ENCODE measurements at regions not wholly inside any gene's neighbourhood (a gene's known extent, or its start where the extent isn't known, plus 50 kb on each side); places are given as distances from the start of the nearest gene placed in this dataset.
A peak's percentile ranks its signal among the peaks of the same experiment; 100 is the strongest.

- H3K79me2 ChIP-seq (replicated peaks; ENCODE audit: insufficient read depth) = no peaks in the 10 kb centered on the region
- DNase-seq (ENCODE audit: low spot score) (no peak), ATAC-seq (no peak)
- H2AFZ ChIP-seq = peak overlapping the region; percentile 81; the same call in 1 of the 2 replicates
- Mint-ChIP-seq H3K27ac (no peak overlapping the region), H3K4me1 (peaks cover 18% of the 10 kb centered on the region; the same call in 2 of the 3 replicates), H3K4me3 (no peak overlapping the region), H3K27me3 (ENCODE audit: insufficient read depth, low read depth, poor library complexity) (peaks cover under 1% of the 10 kb centered on the region), H3K36me3 (ENCODE audit: low read depth) (0 out of 3 replicates have a peak, but pooled peaks cover under 1% of the 10 kb centered on the region), H3K9me3 (peaks cover 5% of the 10 kb centered on the region)
- H3F3A ChIP-seq (replicated peaks; ENCODE audit: low read depth) = peaks cover 3% of the 10 kb centered on the region; the same call in 1 of the 2 replicates
- TF ChIP-seq ETS1 (IDR thresholded peaks at IDR 0.05) = no peak
- no peak for TF ChIP-seq ZNF331 (CRISPR knock-in tag; IDR thresholded peaks at IDR 0.05; ENCODE audit: low read depth)
- no peak for TF ChIP-seq ZNF114 (CRISPR knock-in tag; IDR thresholded peaks at IDR 0.05)
- TF ChIP-seq POLR2AphosphoS5 (IDR thresholded peaks at IDR 0.05; ENCODE audit: low read depth) = no peak
- TF ChIP-seq JUNB (IDR thresholded peaks at IDR 0.05; ENCODE audit: unreplicated experiment) = no peak
- TF ChIP-seq, protein P1, sequence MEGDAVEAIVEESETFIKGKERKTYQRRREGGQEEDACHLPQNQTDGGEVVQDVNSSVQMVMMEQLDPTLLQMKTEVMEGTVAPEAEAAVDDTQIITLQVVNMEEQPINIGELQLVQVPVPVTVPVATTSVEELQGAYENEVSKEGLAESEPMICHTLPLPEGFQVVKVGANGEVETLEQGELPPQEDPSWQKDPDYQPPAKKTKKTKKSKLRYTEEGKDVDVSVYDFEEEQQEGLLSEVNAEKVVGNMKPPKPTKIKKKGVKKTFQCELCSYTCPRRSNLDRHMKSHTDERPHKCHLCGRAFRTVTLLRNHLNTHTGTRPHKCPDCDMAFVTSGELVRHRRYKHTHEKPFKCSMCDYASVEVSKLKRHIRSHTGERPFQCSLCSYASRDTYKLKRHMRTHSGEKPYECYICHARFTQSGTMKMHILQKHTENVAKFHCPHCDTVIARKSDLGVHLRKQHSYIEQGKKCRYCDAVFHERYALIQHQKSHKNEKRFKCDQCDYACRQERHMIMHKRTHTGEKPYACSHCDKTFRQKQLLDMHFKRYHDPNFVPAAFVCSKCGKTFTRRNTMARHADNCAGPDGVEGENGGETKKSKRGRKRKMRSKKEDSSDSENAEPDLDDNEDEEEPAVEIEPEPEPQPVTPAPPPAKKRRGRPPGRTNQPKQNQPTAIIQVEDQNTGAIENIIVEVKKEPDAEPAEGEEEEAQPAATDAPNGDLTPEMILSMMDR (conservative IDR thresholded peaks at IDR 0.05; ENCODE audit: low read depth in 2 of 2) = no peak
- TF ChIP-seq, protein P2, sequence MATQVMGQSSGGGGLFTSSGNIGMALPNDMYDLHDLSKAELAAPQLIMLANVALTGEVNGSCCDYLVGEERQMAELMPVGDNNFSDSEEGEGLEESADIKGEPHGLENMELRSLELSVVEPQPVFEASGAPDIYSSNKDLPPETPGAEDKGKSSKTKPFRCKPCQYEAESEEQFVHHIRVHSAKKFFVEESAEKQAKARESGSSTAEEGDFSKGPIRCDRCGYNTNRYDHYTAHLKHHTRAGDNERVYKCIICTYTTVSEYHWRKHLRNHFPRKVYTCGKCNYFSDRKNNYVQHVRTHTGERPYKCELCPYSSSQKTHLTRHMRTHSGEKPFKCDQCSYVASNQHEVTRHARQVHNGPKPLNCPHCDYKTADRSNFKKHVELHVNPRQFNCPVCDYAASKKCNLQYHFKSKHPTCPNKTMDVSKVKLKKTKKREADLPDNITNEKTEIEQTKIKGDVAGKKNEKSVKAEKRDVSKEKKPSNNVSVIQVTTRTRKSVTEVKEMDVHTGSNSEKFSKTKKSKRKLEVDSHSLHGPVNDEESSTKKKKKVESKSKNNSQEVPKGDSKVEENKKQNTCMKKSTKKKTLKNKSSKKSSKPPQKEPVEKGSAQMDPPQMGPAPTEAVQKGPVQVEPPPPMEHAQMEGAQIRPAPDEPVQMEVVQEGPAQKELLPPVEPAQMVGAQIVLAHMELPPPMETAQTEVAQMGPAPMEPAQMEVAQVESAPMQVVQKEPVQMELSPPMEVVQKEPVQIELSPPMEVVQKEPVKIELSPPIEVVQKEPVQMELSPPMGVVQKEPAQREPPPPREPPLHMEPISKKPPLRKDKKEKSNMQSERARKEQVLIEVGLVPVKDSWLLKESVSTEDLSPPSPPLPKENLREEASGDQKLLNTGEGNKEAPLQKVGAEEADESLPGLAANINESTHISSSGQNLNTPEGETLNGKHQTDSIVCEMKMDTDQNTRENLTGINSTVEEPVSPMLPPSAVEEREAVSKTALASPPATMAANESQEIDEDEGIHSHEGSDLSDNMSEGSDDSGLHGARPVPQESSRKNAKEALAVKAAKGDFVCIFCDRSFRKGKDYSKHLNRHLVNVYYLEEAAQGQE (IDR thresholded peaks at IDR 0.05; ENCODE audit: unreplicated experiment) = no peak
- TF ChIP-seq ZNF462 (CRISPR knock-in tag; IDR thresholded peaks at IDR 0.05) = no peak
- no peak for TF ChIP-seq STAT1 (IDR thresholded peaks at IDR 0.05; ENCODE audit: unreplicated experiment)
- no peak overlapping the region for H3K27ac ChIP-seq (ENCODE audit: low read depth)
- no peak overlapping the region for H3K4me3 ChIP-seq
- peaks cover 10% of the 10 kb centered on the region for H3K4me1 ChIP-seq (ENCODE audit: insufficient read depth)
- H3K4me2 ChIP-seq = no peak overlapping the region
- no peaks in the 10 kb centered on the region for H4K20me1 ChIP-seq (replicated peaks; ENCODE audit: insufficient read depth)
- H3K36me3 ChIP-seq (ENCODE audit: insufficient read depth) = no peaks in the 10 kb centered on the region
- H3K27me3 ChIP-seq (ENCODE audit: insufficient read depth) = no peaks in the 10 kb centered on the region
- no peaks in the 10 kb centered on the region for H3K9me2 ChIP-seq (ENCODE audit: insufficient read depth)
Measured at GRCh38 chr6:166029506-166029905, 138.1 kb downstream of the TBXT start.

All from GM23338 (cell line).